PC-3 (cell line): ENCODE measurements at regions not wholly inside any gene's neighbourhood (a gene's known extent, or its start where the extent isn't known, plus 50 kb on each side); places are given as distances from the start of the nearest gene placed in this dataset.

Experiments
- ATAC-seq: fragments of 200-7000 bp; cut with Tn5 transposase; 2 replicates; pipeline ENCODE4 v1.9.1; 2020; ENCODE audit warnings: mild to moderate bottlenecking, moderate library complexity
- BruUV-seq: library from RNA; stranded (reverse); fragments of 400-500 nt; replicated peaks from 2 replicates; lab custom pipeline; 2021; lab: Mats Ljungman, UMichigan
- CTCF ChIA-PET: fragments of 300-600 bp; sonication (Branson Sonifier 250); formaldehyde crosslinking; loops from one replicate; lab custom pipeline; 2022; ENCODE audit warnings: antibody characterized with exemption; lab: Charles Lee
- POLR2A ChIA-PET: fragments of 300-600 bp; sonication (Branson Sonifier 250); formaldehyde crosslinking; loops from one replicate; lab custom pipeline; 2022; ENCODE audit warnings: antibody characterized with exemption; ENCODE audit not compliant: unreplicated experiment; lab: Charles Lee
- DNase-seq: peaks from one replicate; pipeline ENCODE4 v3.0.0-alpha.2; 2015
- H2AFZ ChIP-seq: fragments of 300-600 bp; sonication (generic); 2 replicates; pipeline ENCODE4 v1.6.0; 2016; ENCODE audit warnings: antibody characterized with exemption, low read length
- H3F3A ChIP-seq: fragments of 300-600 bp; sonication (generic); one replicate; pipeline ENCODE4 v1.6.0; 2017; ENCODE audit warnings: antibody characterized with exemption, low read length, control low read depth, mild to moderate bottlenecking; ENCODE audit not compliant: unreplicated experiment
- H3K27ac ChIP-seq: fragments of 300-600 bp; sonication (generic); 2 replicates; pipeline ENCODE4 v1.5.1; 2016; ENCODE audit warnings: mild to moderate bottlenecking, low read length
- H3K27me3 ChIP-seq: fragments of 300-600 bp; sonication (generic); 2 replicates; pipeline ENCODE4 v1.6.1; 2016; ENCODE audit warnings: low read length, mixed read lengths
- H3K36me3 ChIP-seq: fragments of 300-600 bp; sonication (generic); 2 replicates; pipeline ENCODE4 v1.6.1; 2016; ENCODE audit warnings: low read depth, mixed run types, low read length, mixed read lengths
- H3K4me1 ChIP-seq: fragments of 300-600 bp; sonication (generic); 2 replicates; pipeline ENCODE4 v1.5.1; 2016; ENCODE audit warnings: low read length; ENCODE audit not compliant: insufficient read depth
- H3K4me2 ChIP-seq: fragments of 300-600 bp; sonication (generic); 2 replicates; pipeline ENCODE4 v1.6.0; 2016; ENCODE audit warnings: low read length
- H3K4me3 ChIP-seq: fragments of 300-600 bp; sonication (generic); 2 replicates; pipeline ENCODE4 v1.5.1; 2016; ENCODE audit warnings: mild to moderate bottlenecking, low read length, mixed read lengths
- H3K79me2 ChIP-seq: fragments of 300-600 bp; sonication (generic); 2 replicates; pipeline ENCODE4 v1.6.1; 2017; ENCODE audit warnings: low read length, mixed read lengths
- H3K9ac ChIP-seq: fragments of 300-600 bp; sonication (generic); 2 replicates; pipeline ENCODE4 v1.6.0; 2016; ENCODE audit warnings: mild to moderate bottlenecking, low read length
- H3K9me2 ChIP-seq: fragments of 300-600 bp; sonication (generic); replicated peaks from 2 replicates; pipeline ENCODE4 v1.6.1; 2016; ENCODE audit warnings: mixed run types, low read length, mixed read lengths
- H3K9me3 ChIP-seq: fragments of 300-600 bp; sonication (generic); 2 replicates; pipeline ENCODE4 v1.6.1; 2016; ENCODE audit warnings: low read length, mixed read lengths
- H4K20me1 ChIP-seq: fragments of 300-600 bp; sonication (generic); 2 replicates; pipeline ENCODE4 v1.6.1; 2016; ENCODE audit warnings: low read length, mixed read lengths
- CTCF ChIP-seq: fragments of 300-600 bp; sonication (generic); conservative IDR thresholded peaks from 2 replicates; pipeline ENCODE4 v1.5.1; 2017; ENCODE audit warnings: antibody characterized with exemption, low read depth, mild to moderate bottlenecking, low read length
- EZH2 ChIP-seq: fragments of 300-600 bp; sonication (generic); IDR thresholded peaks from one replicate; pipeline ENCODE4 v1.6.1; 2017; ENCODE audit warnings: antibody characterized with exemption, mild to moderate bottlenecking, low read length; ENCODE audit not compliant: unreplicated experiment
- EZH2phosphoT487 ChIP-seq: fragments of 300-600 bp; sonication (generic); IDR thresholded peaks from 2 replicates; pipeline ENCODE4 v1.6.1; 2018; ENCODE audit warnings: mild to moderate bottlenecking, antibody characterized with exemption, low read length, borderline replicate concordance
- intact Hi-C: fragments of 100-400 bp; cut with micrococcal nuclease; formaldehyde crosslinking; loops from 2 replicates; pipeline ENCODE4 v1.9.0; 2023

GRCh38 chr6:159097256-159097655 is 52.5 kb upstream of the TAGAP start:
- TF ChIP-seq EZH2phosphoT487: no peak
- no peak for TF ChIP-seq EZH2
- TF ChIP-seq CTCF: no peak

GRCh38 chr6:159095616-159096015 is 50.8 kb upstream of the TAGAP start:
- DNase-seq: no peak
- BruUV-seq: no TSS peak
- Histone ChIP-seq H3K79me2 (no peaks in the 10 kb centered on the region), H2AFZ (no peak overlapping the region), H3K9me3 (no peaks in the 10 kb centered on the region), H3K36me3 (no peaks in the 10 kb centered on the region), H4K20me1 (no peaks in the 10 kb centered on the region), H3F3A (no peaks in the 10 kb centered on the region), H3K4me2 (no peak overlapping the region), H3K9me2 (no peaks in the 10 kb centered on the region), H3K27ac (no peak overlapping the region), H3K9ac (no peak overlapping the region), H3K4me3 (no peak overlapping the region), H3K4me1 (no peaks in the 10 kb centered on the region), H3K27me3 (peaks cover 16% of the 10 kb centered on the region; the same call in 1 of the 2 replicates)
- ChIA-PET CTCF (no interaction called here), POLR2A (no interaction called here)
- TF ChIP-seq EZH2phosphoT487: no peak
- no peak for TF ChIP-seq EZH2
- TF ChIP-seq CTCF: no peak
- no peak for ATAC-seq
- intact Hi-C loops: no loop called here

More at GRCh38 chr6:159097256-159097655, 52.5 kb upstream of the TAGAP start:
- no peaks in the 10 kb centered on the region for H3K9me2 ChIP-seq
- no peaks in the 10 kb centered on the region for H3K4me1 ChIP-seq
- 0 out of 2 replicates have a peak, but pooled peaks cover 4% of the 10 kb centered on the region for H3K27me3 ChIP-seq
- no peaks in the 10 kb centered on the region for H3K36me3 ChIP-seq
- ChIA-PET POLR2A (no interaction called here), CTCF (no interaction called here)
- H3K9ac ChIP-seq: no peak overlapping the region
- DNase-seq: no peak
- no peak for ATAC-seq
- H3K27ac ChIP-seq: no peak overlapping the region
- H3K79me2 ChIP-seq: no peaks in the 10 kb centered on the region
- H3K4me2 ChIP-seq: no peak overlapping the region
- H4K20me1 ChIP-seq: no peaks in the 10 kb centered on the region
- no peaks in the 10 kb centered on the region for H3F3A ChIP-seq
- H2AFZ ChIP-seq: no peak overlapping the region
- H3K9me3 ChIP-seq: no peaks in the 10 kb centered on the region
- BruUV-seq: no TSS peak
- H3K4me3 ChIP-seq: no peak overlapping the region
- intact Hi-C loops: no loop called here

GRCh38 chr6:159094444-159095252 is 49.9 kb upstream of the TAGAP start:
- Histone ChIP-seq H4K20me1 (no peaks in the 10 kb centered on the region), H3K4me3 (no peak overlapping the region), H3K4me2 (no peak overlapping the region), H3K79me2 (no peaks in the 10 kb centered on the region), H3K27ac (no peak overlapping the region), H3K9me2 (no peaks in the 10 kb centered on the region), H3K9ac (no peak overlapping the region), H3F3A (no peaks in the 10 kb centered on the region), H3K9me3 (no peaks in the 10 kb centered on the region), H2AFZ (no peak overlapping the region), H3K4me1 (no peaks in the 10 kb centered on the region), H3K36me3 (no peaks in the 10 kb centered on the region), H3K27me3 (peaks cover 19% of the 10 kb centered on the region)
- DNase-seq (no peak), ATAC-seq (no peak)
- CTCF ChIA-PET: no interaction called here
- BruUV-seq: no TSS peak
- TF ChIP-seq EZH2 (no peak), CTCF (no peak)
- intact Hi-C loops: no loop called here
- POLR2A ChIA-PET: no interaction called here
